ENCODE measurements at regions not wholly inside any gene's neighbourhood (a gene's known extent, or its start where the extent isn't known, plus 50 kb on each side); places are given as distances from the start of the nearest gene placed in this dataset.

GRCh38 chr12:77617818-77618217 lies 212.9 kb upstream of the NAV3 start:
- TF ChIP-seq CTCF (IDR thresholded peaks at IDR 0.05; ENCODE audit: poor library complexity) (no peak), EZH2 (IDR thresholded peaks at IDR 0.05; ENCODE audit: borderline replicate concordance) (no peak), EZH2phosphoT487 (IDR thresholded peaks at IDR 0.05; ENCODE audit: low read depth, severe bottlenecking, unreplicated experiment) (no peak)
- Histone ChIP-seq H2AFZ (no peak overlapping the region), H3K4me2 (no peak overlapping the region), H3K4me3 (no peak overlapping the region), H3K79me2 (no peaks in the 10 kb centered on the region), H3K9me3 (ENCODE audit: low read depth) (no peaks in the 10 kb centered on the region), H3K36me3 (replicated peaks; ENCODE audit: insufficient read depth, low read depth) (no peaks in the 10 kb centered on the region), H3K4me1 (ENCODE audit: insufficient read depth) (no peaks in the 10 kb centered on the region), H4K20me1 (ENCODE audit: insufficient read depth, poor library complexity, severe bottlenecking) (no peaks in the 10 kb centered on the region), H3K27ac (no peak overlapping the region), H3K9me2 (replicated peaks; ENCODE audit: insufficient read depth) (no peaks in the 10 kb centered on the region), H3K27me3 (no peaks in the 10 kb centered on the region)
- DNase-seq (ENCODE audit: low spot score) = no peak
- 100% methylated on average over 1 of the region's 1 CpG for WGBS (ENCODE audit: low lambda C conversion rate, missing lambda C conversion rate)

GRCh38 chr12:77615332-77615731 lies 215.4 kb upstream of the NAV3 start:
- no peaks in the 10 kb centered on the region for H3K9me3 ChIP-seq (ENCODE audit: low read depth)
- H3K9me2 ChIP-seq (replicated peaks; ENCODE audit: insufficient read depth) = no peaks in the 10 kb centered on the region
- no peaks in the 10 kb centered on the region for H3K4me1 ChIP-seq (ENCODE audit: insufficient read depth)
- no peak overlapping the region for H3K4me2 ChIP-seq
- H3K36me3 ChIP-seq (replicated peaks; ENCODE audit: insufficient read depth, low read depth) = no peaks in the 10 kb centered on the region
- no peaks in the 10 kb centered on the region for H3K27me3 ChIP-seq
- DNase-seq (ENCODE audit: low spot score) = no peak
- no peak overlapping the region for H3K27ac ChIP-seq
- H4K20me1 ChIP-seq (ENCODE audit: insufficient read depth, poor library complexity, severe bottlenecking) = no peaks in the 10 kb centered on the region
- no peak for TF ChIP-seq CTCF (IDR thresholded peaks at IDR 0.05; ENCODE audit: poor library complexity)
- no peak for TF ChIP-seq EZH2phosphoT487 (IDR thresholded peaks at IDR 0.05; ENCODE audit: low read depth, severe bottlenecking, unreplicated experiment)
- no peak overlapping the region for H2AFZ ChIP-seq
- H3K4me3 ChIP-seq = no peak overlapping the region
- WGBS (ENCODE audit: low lambda C conversion rate, missing lambda C conversion rate) = 79% methylated on average over 2 of the region's 2 CpGs
- no peaks in the 10 kb centered on the region for H3K79me2 ChIP-seq

GRCh38 chr12:77613411-77613810 lies 217.3 kb upstream of the NAV3 start:
- 98% methylated on average over 4 of the region's 4 CpGs for whole genome bisulfite sequencing (ENCODE audit: low lambda C conversion rate, missing lambda C conversion rate)
- Histone ChIP-seq H3K36me3 (replicated peaks; ENCODE audit: insufficient read depth, low read depth) (no peaks in the 10 kb centered on the region), H2AFZ (no peak overlapping the region), H3K9me2 (replicated peaks; ENCODE audit: insufficient read depth) (no peaks in the 10 kb centered on the region), H3K27me3 (no peaks in the 10 kb centered on the region), H3K4me2 (no peak overlapping the region), H3K27ac (no peak overlapping the region), H3K4me3 (no peak overlapping the region), H3K9me3 (ENCODE audit: low read depth) (no peaks in the 10 kb centered on the region), H4K20me1 (ENCODE audit: insufficient read depth, poor library complexity, severe bottlenecking) (no peaks in the 10 kb centered on the region), H3K79me2 (no peaks in the 10 kb centered on the region), H3K4me1 (ENCODE audit: insufficient read depth) (no peaks in the 10 kb centered on the region)
- no peak for DNase-seq (ENCODE audit: low spot score)
- TF ChIP-seq EZH2phosphoT487 (IDR thresholded peaks at IDR 0.05; ENCODE audit: low read depth, severe bottlenecking, unreplicated experiment) = no peak
- TF ChIP-seq EZH2 (IDR thresholded peaks at IDR 0.05; ENCODE audit: borderline replicate concordance) = no peak
- TF ChIP-seq CTCF (IDR thresholded peaks at IDR 0.05; ENCODE audit: poor library complexity) = no peak

- no peaks in the 10 kb centered on the region for H3K9me2 ChIP-seq (replicated peaks; ENCODE audit: insufficient read depth)
- TF ChIP-seq EZH2 (IDR thresholded peaks at IDR 0.05; ENCODE audit: borderline replicate concordance) (no peak), CTCF (IDR thresholded peaks at IDR 0.05; ENCODE audit: poor library complexity) (no peak), EZH2phosphoT487 (IDR thresholded peaks at IDR 0.05; ENCODE audit: low read depth, severe bottlenecking, unreplicated experiment) (no peak)
- no peak overlapping the region for H3K4me3 ChIP-seq
- no peak overlapping the region for H3K27ac ChIP-seq
- no peaks in the 10 kb centered on the region for H3K9me3 ChIP-seq (ENCODE audit: low read depth)
- H4K20me1 ChIP-seq (ENCODE audit: insufficient read depth, poor library complexity, severe bottlenecking) = no peaks in the 10 kb centered on the region
- no peak overlapping the region for H2AFZ ChIP-seq
- DNase-seq (ENCODE audit: low spot score) = no peak
- H3K27me3 ChIP-seq = no peaks in the 10 kb centered on the region
- H3K4me1 ChIP-seq (ENCODE audit: insufficient read depth) = no peaks in the 10 kb centered on the region
- no peak overlapping the region for H3K4me2 ChIP-seq
- H3K79me2 ChIP-seq = no peaks in the 10 kb centered on the region
- H3K36me3 ChIP-seq (replicated peaks; ENCODE audit: insufficient read depth, low read depth) = no peaks in the 10 kb centered on the region
- 64% methylated on average over 2 of the region's 2 CpGs for WGBS (ENCODE audit: low lambda C conversion rate, missing lambda C conversion rate)
Measured at GRCh38 chr12:77610446-77610845, 220.2 kb upstream of the NAV3 start.
